Pancreas (tissue), 10 donors: ENCODE measurements at regions not wholly inside any gene's neighbourhood (a gene's known extent, or its start where the extent isn't known, plus 50 kb on each side); places are given as distances from the start of the nearest gene placed in this dataset.
A peak's percentile ranks its signal among the peaks of the same experiment; 100 is the strongest.
"Not testable (repeated sequence)": the region's sequence is repeated elsewhere in the genome, so short reads cannot be mapped to it uniquely, and the experiment has no call there.

Experiments used
- ATAC-seq, 4 donors: fragments of 200-7000 bp; cut with Tn5 transposase; one replicate each; pipeline versions ENCODE4 v1.8.0 to v1.9.1; 2020; ENCODE audit warnings: mild to moderate bottlenecking in 4 of 4, moderate library complexity in 4 of 4
- DNase-seq, 6 donors: peaks; one replicate each; pipeline ENCODE4 v3.0.0-alpha.2; 2020
- FAIRE-seq: peaks from 2 replicates; lab custom pipeline; 2012; peaks lifted over from hg19 to GRCh38; lab: Jason Lieb, UNC
- H3K27ac ChIP-seq, 4 donors: fragments of 200-600 bp; sonication (generic); 1 replicate in 3 of 4; 2 replicates in 1 of 4; pipeline versions ENCODE4 v1.5.0 to v1.8.0; 2020
- H3K27me3 ChIP-seq, 4 donors: fragments of 200-600 bp; one replicate each; pipeline ENCODE4 v1.8.0; 2021
- H3K36me3 ChIP-seq, 3 donors: fragments of 200-600 bp; sonication (generic) in 1 of 3; one replicate each; pipeline versions ENCODE4 v1.5.0 to v1.8.0; 2020 to 2021
- H3K4me1 ChIP-seq, 3 donors: fragments of 200-600 bp; one replicate each; pipeline ENCODE4 v1.8.0; 2021
- H3K4me3 ChIP-seq, 4 donors: fragments of 200-600 bp; sonication (generic) in 2 of 4; one replicate each; pipeline versions ENCODE4 v1.5.0 to v1.8.0; 2020 to 2021
- H3K9me3 ChIP-seq, 4 donors: fragments of 200-600 bp; one replicate each; pipeline ENCODE4 v1.8.0; 2021
- WGBS, 2 donors: extraction: QIAGEN DNeasy Blood & Tissue Kit; methylation state at CpG; one replicate each; pipeline ENCODE4 v1.1.7; 2013; 5-methylcytosine and 5-hydroxymethylcytosine counted together
- intact Hi-C, 3 donors: fragments of 100-400 bp; cut with DNase I; formaldehyde crosslinking; loops; one replicate each; pipeline versions ENCODE4 v1.11.1 to v1.14.2; 2022
- TF ChIP-seq, protein P1 (sequence below), 4 donors: fragments of 200-600 bp; sonication (generic) in 3 of 4; IDR thresholded peaks; one replicate each; pipeline versions ENCODE4 v1.5.0 to v1.8.0; 2021; ENCODE audit warnings: antibody characterized with exemption in 4 of 4
- donor health status: healthy with polysubstance abuse.
- donor health status: DM: no; HTN: no; CAD: no; lungs with moderate emphysema.
- donor health status: DM: no; HTN: no; CAD: no.
- donor health status: control.
- donor health status: control.
- donor health status: Bipolar disorder and iron deficiency.
- donor health status: DM: yes; HTN: yes; CAD: no.
- donor health status: DM: no; HTN: no; CAD: no.
- donor health status: DM: no; HTN: no; CAD: no.
- donor health status: DM: yes; HTN: yes; CAD: no.

DNA sequence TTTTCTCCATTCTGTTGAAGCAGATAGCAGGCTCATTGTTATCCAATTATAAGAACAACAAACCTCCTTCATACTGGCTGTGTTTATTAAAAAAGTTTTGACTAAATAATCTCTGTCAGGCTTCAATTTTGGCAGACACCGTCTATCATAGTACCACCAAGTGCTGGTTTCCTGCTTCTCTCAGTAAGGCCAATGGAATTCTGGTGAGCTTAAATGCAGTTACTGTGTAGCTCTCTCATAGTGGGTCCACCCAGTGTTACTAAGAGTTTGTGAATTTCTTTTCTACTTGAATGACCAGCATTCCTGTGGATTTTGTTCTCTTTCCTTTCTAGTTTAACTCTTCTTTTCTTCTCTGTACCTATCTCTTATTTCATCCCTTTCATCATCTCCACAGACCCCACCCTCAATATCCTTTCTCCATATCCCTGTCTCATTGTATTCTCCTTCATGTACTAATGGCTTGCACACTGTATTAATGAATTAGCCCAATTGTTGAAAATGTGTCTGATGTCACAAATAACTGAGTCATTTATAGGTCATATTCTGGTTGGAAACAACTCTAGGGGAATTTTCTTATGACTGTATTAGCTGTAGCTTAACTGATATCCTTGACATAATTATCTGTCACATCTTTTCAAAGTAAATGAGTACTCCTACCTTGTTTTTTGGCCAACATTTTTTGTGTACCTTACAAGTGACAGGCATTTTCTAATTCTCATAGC, 372.1 kb downstream of the FAT3 start:
- DNase-seq: no peak
- H3K36me3 ChIP-seq: no peaks in the 10 kb centered on the region
- H3K4me3 ChIP-seq: no peak overlapping the region
- H3K27me3 ChIP-seq: no peaks in the 10 kb centered on the region
- intact Hi-C loops: no loop called here
- 65 to 73% methylated on average over 1 of the region's 1 CpG for WGBS, 2 donors
- H3K4me1 ChIP-seq: no peaks in the 10 kb centered on the region
- H3K27ac ChIP-seq: no peak overlapping the region
- no peak for FAIRE-seq
- H3K9me3 ChIP-seq: no peaks in the 10 kb centered on the region
- TF ChIP-seq, protein P1, sequence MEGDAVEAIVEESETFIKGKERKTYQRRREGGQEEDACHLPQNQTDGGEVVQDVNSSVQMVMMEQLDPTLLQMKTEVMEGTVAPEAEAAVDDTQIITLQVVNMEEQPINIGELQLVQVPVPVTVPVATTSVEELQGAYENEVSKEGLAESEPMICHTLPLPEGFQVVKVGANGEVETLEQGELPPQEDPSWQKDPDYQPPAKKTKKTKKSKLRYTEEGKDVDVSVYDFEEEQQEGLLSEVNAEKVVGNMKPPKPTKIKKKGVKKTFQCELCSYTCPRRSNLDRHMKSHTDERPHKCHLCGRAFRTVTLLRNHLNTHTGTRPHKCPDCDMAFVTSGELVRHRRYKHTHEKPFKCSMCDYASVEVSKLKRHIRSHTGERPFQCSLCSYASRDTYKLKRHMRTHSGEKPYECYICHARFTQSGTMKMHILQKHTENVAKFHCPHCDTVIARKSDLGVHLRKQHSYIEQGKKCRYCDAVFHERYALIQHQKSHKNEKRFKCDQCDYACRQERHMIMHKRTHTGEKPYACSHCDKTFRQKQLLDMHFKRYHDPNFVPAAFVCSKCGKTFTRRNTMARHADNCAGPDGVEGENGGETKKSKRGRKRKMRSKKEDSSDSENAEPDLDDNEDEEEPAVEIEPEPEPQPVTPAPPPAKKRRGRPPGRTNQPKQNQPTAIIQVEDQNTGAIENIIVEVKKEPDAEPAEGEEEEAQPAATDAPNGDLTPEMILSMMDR (IDR thresholded peaks at IDR 0.05): no peak
- ATAC-seq: no peak

GRCh38 chr11:92601048-92601447, 368.4 kb upstream of the MTNR1B start:
- Histone ChIP-seq H3K9me3 (no peaks in the 10 kb centered on the region), H3K4me3 (no peak overlapping the region), H3K27ac (no peak overlapping the region), H3K36me3 (no peaks in the 10 kb centered on the region), H3K4me1 (no peaks in the 10 kb centered on the region), H3K27me3 (no peaks in the 10 kb centered on the region)
- DNase-seq (no peak), ATAC-seq (no peak), FAIRE-seq (no peak)
- TF ChIP-seq, protein P1 (IDR thresholded peaks at IDR 0.05): no peak
- 84 to 87% methylated on average over 4 of the region's 4 CpGs for WGBS, 2 donors
- intact Hi-C loops: no loop called here

GRCh38 chr11:92605667-92606066, 363.8 kb upstream of the MTNR1B start:
- Histone ChIP-seq H3K27me3 (no peaks in the 10 kb centered on the region), H3K4me3 (no peak overlapping the region), H3K4me1 (no peaks in the 10 kb centered on the region), H3K27ac (no peak overlapping the region), H3K9me3 (no peaks in the 10 kb centered on the region), H3K36me3 (no peaks in the 10 kb centered on the region)
- TF ChIP-seq, protein P1 (IDR thresholded peaks at IDR 0.05): no peak
- intact Hi-C loops: no loop called here
- FAIRE-seq (no peak), ATAC-seq (no peak), DNase-seq (no peak)
- WGBS, 2 donors: 82 to 90% methylated on average over 2 of the region's 2 CpGs

- ATAC-seq (no peak), DNase-seq (no peak), FAIRE-seq (no peak)
- Histone ChIP-seq H3K4me3 (no peak overlapping the region), H3K9me3 (no peaks in the 10 kb centered on the region), H3K36me3 (no peaks in the 10 kb centered on the region), H3K4me1 (no peaks in the 10 kb centered on the region), H3K27me3 (no peaks in the 10 kb centered on the region), H3K27ac (no peak overlapping the region)
- 76 to 85% methylated on average over 4 of the region's 4 CpGs for WGBS, 2 donors
- TF ChIP-seq, protein P1 (IDR thresholded peaks at IDR 0.05): no peak
- intact Hi-C loops: no loop called here
Measured at GRCh38 chr11:92607969-92608722, 361.3 kb upstream of the MTNR1B start.

- ATAC-seq (no peak), DNase-seq (no peak), FAIRE-seq (no peak)
- Histone ChIP-seq H3K9me3 (no peaks in the 10 kb centered on the region), H3K27me3 (no peaks in the 10 kb centered on the region), H3K4me3 (no peak overlapping the region), H3K4me1 (no peaks in the 10 kb centered on the region), H3K36me3 (no peaks in the 10 kb centered on the region), H3K27ac (no peak overlapping the region)
- TF ChIP-seq, protein P1 (IDR thresholded peaks at IDR 0.05): no peak
- 86 to 90% methylated on average over 4 of the region's 4 CpGs for WGBS, 2 donors
- intact Hi-C loops: no loop called here
Measured at GRCh38 chr11:92611157-92611556, 358.3 kb upstream of the MTNR1B start.

GRCh38 chr11:92618020-92618419, 351.4 kb upstream of the MTNR1B start:
- intact Hi-C loops, H3K27ac ChIP-seq, ATAC-seq, H3K36me3 ChIP-seq, H3K9me3 ChIP-seq, H3K4me1 ChIP-seq, H3K4me3 ChIP-seq, H3K27me3 ChIP-seq, FAIRE-seq: not testable (repeated sequence)
- peak in 2 of 6 donors; percentile 18 to 31 for DNase-seq
- WGBS, 2 donors: 77 to 89% methylated on average over 10 of the region's 10 CpGs
